ENCODE measurements at regions not wholly inside any gene's neighbourhood (a gene's known extent, or its start where the extent isn't known, plus 50 kb on each side); places are given as distances from the start of the nearest gene placed in this dataset.

- H3K27ac ChIP-seq = no peak overlapping the region
- TF ChIP-seq ZFX (IDR thresholded peaks at IDR 0.05; ENCODE audit: borderline replicate concordance) (no peak), CTCF (IDR thresholded peaks at IDR 0.05) (no peak)
Observed at GRCh38 chr5:89036166-89036565, 153.2 kb upstream of the MEF2C start.

- no peak overlapping the region for H3K27ac ChIP-seq
- TF ChIP-seq CTCF (IDR thresholded peaks at IDR 0.05) = no peak
- no peak for TF ChIP-seq ZFX (IDR thresholded peaks at IDR 0.05; ENCODE audit: borderline replicate concordance)
Observed at GRCh38 chr5:89034588-89034987, 151.6 kb upstream of the MEF2C start.

DNA sequence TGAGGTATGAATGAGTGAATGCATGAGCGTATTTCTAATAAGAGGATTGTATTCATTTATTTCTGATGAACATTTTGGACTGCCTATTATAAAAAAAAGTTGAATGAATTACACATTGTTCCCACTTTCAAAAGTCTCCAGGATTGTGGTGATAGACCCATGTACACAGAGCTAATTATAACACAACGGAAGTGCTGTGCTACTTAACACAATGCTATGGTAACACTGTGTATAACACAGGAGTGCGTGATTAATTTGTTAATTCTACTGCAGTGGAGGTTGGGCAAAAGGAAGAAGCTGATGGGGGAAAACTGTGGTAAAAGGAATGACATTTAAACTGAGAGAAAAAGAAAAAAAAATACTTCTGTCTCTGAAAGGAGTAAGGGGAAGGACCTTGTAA lies 147.8 kb upstream of the MEF2C start:
- TF ChIP-seq ZFX (IDR thresholded peaks at IDR 0.05; ENCODE audit: borderline replicate concordance) (no peak), CTCF (IDR thresholded peaks at IDR 0.05) (no peak)
- H3K27ac ChIP-seq = no peak overlapping the region

DNA sequence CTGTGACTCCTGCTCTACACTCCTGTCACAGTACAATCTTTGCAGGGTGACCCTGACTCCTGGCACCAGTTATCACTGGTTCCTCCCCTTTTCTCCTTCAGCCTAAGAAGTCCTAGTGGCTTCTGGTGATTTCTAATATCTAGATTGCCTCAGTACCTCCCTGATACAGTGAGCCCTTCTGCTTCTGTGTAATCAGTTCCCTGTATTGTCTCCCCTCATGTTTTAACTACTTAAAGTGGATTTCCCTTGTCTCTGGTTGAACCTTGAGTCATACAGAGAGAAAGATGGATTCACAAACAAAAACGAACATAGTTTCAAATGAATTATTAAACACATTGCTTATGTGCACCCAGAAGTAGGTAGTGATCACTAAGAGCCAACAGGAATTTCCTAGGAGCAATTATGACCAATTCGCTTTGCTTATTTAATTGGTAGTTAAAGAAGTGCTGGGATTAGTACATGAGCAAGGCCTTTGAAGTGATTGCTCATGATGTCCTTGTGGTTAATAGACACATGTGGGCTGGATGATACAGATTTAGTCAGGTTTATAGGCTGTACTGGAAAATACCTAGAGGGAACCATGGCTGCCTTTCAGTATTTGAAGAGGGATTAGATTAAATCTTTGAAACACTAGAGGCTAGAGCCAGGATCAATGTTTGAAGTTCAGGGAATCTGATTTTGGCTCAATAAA lies 145.8 kb upstream of the MEF2C start:
- TF ChIP-seq CTCF (IDR thresholded peaks at IDR 0.05) (no peak), ZFX (IDR thresholded peaks at IDR 0.05; ENCODE audit: borderline replicate concordance) (no peak)
- no peak overlapping the region for H3K27ac ChIP-seq

GRCh38 chr5:89024045-89024444 lies 141.1 kb upstream of the MEF2C start:
- H3K27ac ChIP-seq = no peak overlapping the region
- TF ChIP-seq CTCF (IDR thresholded peaks at IDR 0.05) = no peak
- TF ChIP-seq ZFX (IDR thresholded peaks at IDR 0.05; ENCODE audit: borderline replicate concordance) = no peak

- TF ChIP-seq CTCF (IDR thresholded peaks at IDR 0.05) (no peak), ZFX (IDR thresholded peaks at IDR 0.05; ENCODE audit: borderline replicate concordance) (no peak)
- H3K27ac ChIP-seq = no peak overlapping the region
Observed at GRCh38 chr5:89020926-89021610, 138.1 kb upstream of the MEF2C start.

GRCh38 chr5:89016741-89017303 lies 133.8 kb upstream of the MEF2C start:
- no peak overlapping the region for H3K27ac ChIP-seq
- TF ChIP-seq CTCF (IDR thresholded peaks at IDR 0.05) = no peak
- no peak for TF ChIP-seq ZFX (IDR thresholded peaks at IDR 0.05; ENCODE audit: borderline replicate concordance)
